ENCODE measurements at regions not wholly inside any gene's neighbourhood (a gene's known extent, or its start where the extent isn't known, plus 50 kb on each side); places are given as distances from the start of the nearest gene placed in this dataset.
A peak's percentile ranks its signal among the peaks of the same experiment; 100 is the strongest.

DNA sequence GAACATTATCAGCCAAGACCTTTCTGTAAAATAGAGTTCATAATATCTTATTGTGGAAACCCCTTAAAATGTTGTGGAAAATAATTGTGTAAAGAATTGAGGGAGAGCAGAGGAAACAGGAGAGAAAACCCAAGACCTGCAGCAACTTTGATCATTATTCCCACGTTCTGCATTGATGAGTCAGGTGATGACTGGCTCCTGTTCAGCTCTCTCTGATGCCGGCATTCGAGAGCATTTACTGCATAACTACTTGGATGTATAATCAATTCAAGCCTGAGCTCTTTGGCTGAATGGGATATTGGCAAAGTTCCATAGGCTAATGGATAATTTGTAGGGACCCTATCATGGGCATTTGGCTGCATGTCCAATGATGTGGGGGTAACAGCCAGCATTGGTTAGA is 176.3 kb upstream of the ARID2 start:
- DNase-seq = peak; percentile 52

GRCh38 chr12:45557016-45557415 is 172.5 kb upstream of the ARID2 start:
- DNase-seq = no peak

DNA sequence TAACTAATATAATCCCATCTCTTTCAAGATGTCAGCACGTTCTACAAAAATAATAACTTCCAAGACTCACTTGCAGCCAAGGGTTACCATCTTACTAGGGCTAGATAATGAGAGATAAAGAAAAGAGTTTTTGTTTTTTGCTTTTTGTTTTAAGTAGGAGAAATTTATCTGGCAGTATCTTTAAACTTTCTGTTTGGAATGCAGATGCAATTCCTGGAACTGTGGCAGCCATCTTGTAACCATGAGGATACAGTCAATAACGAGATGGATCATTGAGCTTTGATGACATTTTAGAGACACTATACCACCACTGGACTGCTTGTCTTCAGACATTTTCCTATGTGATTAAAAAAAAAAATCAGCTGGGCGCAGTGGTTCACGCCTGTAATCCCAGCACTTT is 171.2 kb upstream of the ARID2 start:
- no peak for DNase-seq

- peak; percentile 12 for DNase-seq
These were observed 170.0 kb upstream of the ARID2 start for GRCh38 chr12:45559537-45559936.

- no peak for DNase-seq
These were observed 168.8 kb upstream of the ARID2 start for GRCh38 chr12:45560689-45561088.

DNA sequence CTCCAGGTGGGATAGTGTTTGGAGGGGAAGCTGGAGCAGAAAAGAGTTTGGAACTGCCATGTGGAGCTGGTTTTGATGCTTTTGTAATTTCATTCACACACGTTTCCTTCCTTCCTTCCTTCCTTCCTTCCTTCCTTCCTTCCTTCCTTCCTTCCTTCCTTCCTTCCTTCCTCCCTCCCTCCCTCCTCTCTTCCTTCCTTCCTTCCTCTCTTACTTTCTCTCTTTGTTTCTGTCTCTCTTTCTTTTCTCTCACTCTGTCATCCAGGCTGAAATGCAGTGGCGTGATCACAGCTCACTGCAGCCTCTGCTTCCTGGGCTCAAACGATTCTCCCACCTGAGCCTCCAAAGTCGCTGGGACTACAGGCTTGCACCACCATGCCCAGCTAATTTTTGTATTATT is 168.0 kb upstream of the ARID2 start:
- DNase-seq = no peak

DNA sequence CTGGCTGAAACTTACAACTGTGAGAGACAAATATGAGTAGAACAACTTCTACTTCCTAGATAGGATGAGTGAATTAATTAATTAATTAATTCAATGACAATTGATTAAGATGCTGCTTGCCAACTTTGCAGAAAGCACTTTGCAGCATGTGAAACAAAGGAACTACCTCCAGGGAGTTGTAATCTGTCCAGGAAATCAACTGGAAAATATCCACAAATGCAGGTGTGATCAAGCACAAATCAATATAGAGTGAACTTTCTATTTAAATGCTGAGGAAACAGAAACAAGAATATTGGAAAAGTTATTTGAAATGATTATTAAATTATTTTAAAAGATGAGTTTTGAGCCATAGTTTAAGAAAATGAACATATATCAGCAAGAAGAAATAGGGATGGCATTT is 163.9 kb upstream of the ARID2 start:
- peak; percentile 9 for DNase-seq

DNA sequence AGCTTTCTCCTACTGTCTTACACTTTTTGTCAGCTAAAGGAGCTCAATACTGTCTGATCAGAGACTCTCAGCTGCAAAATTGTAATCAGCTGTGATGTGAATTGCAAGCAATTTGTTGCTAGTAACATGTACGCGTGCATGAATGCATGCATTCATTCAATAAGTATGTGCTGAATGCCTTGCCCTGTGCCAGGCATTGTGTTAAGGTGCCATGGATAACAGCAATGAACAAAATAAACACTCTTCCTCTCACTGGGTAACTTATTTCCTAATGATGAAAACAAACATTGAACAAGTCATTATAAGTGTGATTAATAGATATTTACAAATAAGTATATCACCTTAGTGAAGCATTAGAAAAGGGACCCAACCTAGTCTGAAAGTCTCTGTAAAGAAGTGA is 163.2 kb upstream of the ARID2 start:
- DNase-seq = no peak

GRCh38 chr12:45568808-45569207 is 160.7 kb upstream of the ARID2 start:
- DNase-seq = peak; percentile 10

DNA sequence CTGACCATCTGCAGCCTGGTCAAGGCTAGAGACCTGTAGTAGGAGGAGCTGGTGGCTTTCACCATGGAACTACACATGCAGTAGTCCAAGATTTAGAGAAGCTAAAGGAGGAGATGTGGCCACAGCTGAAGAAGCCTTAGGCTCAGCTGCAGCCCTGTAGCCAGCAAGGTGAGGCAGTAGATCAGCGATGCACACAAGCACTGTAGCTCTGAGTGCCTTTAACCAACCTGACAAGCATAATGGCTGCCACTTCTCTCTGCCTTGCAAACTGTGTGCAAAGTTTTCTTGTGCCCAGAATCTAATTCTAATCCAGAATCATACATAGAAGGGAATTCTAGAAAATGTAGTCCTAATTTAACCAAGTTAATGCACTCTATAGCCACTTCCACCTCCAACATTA is 159.0 kb upstream of the ARID2 start:
- no peak for DNase-seq

- no peak for DNase-seq
These were observed 157.4 kb upstream of the ARID2 start for GRCh38 chr12:45572114-45572513.

DNA sequence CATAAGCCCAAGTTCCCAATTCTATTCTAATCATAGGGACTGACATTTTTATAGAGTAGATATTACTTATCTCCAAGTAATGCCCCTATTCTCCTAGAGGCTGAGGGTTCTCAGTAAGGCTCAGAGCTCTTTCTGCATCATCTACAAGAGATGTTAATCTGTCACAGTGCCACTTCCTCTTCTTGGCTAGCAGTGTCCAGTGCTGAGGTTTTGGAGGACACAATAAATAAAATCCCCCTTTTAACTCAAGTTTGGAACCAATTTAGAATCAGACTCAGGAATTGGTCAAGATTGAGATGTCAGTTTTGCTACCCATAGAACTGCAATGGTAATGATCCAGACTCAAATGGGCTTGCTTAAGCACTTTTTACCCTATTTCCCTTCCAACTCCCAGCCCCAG is 154.1 kb upstream of the ARID2 start:
- no peak for DNase-seq

- DNase-seq = no peak
These were observed 153.6 kb upstream of the ARID2 start for GRCh38 chr12:45575823-45576475.

DNA sequence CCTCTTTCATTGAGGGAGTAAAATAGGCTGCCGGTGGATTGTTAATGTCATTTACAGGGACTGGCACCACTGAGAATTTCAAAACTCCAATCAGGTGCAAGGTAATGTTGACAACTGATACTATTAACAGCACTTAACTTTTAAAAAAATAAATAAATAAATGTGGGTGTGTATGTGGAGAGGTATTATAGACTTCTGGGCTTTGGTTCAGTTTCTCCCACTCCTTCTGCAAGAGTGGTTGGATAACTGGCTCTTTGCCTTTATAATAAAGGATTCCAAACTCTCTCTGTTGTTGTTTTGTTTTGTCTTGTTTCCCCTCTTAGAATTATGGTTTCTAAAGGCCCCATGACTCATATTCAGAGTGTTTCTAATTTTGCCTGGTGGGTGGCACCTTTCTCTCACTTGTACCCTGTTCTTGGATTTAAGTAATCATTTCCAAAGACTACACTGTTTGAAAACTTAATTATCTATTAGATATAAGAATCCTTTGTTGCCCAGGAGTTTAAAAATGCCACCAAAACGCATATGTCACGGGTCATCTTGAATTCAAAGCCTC is 151.6 kb upstream of the ARID2 start:
- DNase-seq = no peak

DNA sequence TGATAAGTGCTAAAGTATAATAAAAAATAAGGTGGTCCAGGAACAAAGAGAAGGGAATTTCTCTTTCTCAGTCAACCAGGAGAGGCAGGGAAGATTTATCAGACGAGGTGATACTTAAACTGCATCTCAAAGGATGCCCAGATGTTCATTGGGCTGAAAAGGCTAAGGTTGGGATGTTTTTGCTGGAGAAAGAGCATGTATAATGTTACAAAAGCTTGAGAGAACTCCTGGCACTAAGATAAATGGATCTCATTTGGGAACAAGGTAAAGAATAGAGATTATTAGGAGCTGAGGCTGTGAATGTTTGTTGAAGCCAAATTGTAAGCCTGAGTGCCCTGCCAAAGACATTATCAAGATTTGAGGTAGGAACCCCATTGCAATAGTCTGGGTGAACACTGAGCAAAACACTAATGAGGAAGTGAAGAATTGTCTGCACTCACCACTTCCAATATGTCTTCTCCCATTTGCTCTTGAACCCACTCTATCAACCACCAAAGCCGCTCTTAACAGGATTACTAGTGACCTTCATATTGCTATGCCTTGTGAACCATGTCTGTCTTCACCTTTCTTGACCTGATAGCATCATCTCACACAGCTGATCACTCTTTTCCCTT is 149.0 kb upstream of the ARID2 start:
- no peak for DNase-seq

DNA sequence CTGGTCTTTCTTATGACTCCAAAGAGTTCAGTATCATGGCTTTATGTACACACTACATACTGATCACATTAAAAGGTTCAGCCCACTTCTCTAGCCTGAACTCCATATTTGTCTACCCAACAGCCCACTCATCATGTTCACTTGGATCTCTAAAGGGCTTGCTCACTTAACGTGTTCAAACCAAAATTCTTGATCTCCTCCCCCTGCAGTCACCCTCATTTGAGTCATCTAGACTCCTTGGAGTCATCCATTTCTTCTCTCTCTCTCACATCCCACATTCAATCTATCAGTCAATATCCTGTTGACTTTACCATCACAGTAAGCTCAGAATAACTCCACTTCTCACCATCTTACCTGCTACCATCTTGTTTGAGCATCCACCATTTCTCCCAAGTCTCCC is 148.4 kb upstream of the ARID2 start:
- no peak for DNase-seq

GRCh38 chr12:45582536-45582935 is 147.0 kb upstream of the ARID2 start:
- DNase-seq = peak; percentile 29

DNA sequence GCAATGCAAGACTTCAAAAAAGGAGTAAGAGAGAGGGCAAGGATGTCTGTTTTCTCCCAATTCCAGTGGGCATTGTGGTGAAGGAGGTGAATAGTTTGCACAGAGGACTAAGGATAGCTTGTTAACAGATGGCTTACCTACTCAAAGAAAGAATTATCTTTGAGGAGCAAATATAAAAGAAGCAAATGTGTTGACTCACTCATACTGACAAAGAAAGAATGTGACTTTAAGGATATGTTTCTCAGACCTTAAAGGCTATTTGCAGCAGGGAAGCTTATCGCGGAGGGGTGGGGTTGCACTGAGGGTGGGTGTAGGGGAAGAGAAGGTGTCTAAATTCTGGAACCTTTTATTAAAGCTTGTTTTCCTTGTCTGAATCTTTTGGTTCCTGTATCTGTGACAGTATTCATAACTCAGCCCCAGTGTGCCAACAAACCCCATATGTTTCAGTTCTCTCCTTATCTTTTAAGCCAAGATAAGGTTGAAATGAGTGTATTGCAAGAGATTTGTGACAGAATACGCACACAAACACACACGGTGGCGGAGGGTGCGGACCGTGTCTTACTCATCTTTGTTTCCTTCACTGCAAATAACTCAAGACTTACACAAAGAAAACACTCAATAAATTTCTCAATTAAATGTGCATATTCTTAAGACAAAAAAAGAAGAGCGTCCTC is 146.4 kb upstream of the ARID2 start:
- DNase-seq = peak; percentile 23

DNA sequence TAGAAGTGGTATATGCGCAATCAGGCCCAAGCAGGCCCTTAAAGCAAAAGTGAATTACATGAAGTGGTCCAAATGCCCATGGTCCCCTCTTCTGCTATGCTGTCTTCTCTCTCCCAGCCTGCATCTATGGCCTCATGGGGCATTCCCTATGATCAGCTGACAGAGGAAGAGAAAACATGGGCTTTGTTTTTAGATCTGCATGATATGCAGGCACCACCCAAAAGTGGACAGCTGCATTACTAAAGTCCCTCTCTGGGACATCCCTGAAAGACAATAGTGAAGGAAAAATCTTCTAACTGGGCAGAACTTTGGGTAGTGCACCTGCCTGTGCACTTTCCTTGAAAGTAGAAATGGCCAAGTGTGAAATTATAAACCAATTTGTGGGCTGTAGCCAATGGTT is 145.2 kb upstream of the ARID2 start:
- DNase-seq = no peak

- DNase-seq = no peak
These were observed 143.8 kb upstream of the ARID2 start for GRCh38 chr12:45585522-45586230.

DNA sequence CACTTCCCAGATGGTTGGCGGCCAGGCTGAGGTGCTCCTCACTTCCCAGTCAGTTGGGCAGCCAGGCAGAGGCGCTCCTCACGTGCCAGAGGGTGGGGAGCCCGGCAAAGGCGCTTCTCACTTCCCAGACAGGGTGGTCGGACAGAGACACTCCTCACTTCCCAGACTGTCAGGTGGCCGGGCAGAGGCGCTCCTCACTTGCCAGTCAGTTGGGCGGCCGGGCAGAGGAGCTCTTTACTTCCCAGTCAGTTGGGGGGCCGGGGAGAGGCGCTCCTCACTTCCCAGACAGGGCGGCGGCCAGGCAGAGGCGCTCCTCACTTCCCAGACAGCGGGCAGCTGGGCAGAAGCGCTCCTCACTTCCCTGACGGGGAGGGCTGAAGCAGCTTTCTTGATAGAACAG is 143.0 kb upstream of the ARID2 start:
- no peak for DNase-seq

DNA sequence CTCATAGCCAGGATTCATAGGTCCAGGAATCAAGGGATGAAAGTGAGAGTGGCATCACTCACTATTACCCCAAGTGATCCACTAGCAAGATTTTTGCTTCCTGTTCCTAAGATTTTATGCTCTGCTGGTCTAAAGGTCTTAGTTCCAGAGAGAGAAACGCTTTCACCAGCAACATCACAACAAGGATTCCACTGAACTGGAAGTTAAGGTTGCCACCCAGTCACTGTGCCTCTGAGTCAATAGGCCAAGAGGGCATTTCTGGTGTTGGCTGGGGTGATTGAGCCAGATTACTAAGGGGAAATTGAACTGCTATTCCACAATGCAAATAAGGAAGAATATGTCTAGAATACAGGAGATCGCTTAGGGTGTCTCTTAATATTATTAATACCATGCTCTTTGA is 142.5 kb upstream of the ARID2 start:
- DNase-seq = no peak

DNA sequence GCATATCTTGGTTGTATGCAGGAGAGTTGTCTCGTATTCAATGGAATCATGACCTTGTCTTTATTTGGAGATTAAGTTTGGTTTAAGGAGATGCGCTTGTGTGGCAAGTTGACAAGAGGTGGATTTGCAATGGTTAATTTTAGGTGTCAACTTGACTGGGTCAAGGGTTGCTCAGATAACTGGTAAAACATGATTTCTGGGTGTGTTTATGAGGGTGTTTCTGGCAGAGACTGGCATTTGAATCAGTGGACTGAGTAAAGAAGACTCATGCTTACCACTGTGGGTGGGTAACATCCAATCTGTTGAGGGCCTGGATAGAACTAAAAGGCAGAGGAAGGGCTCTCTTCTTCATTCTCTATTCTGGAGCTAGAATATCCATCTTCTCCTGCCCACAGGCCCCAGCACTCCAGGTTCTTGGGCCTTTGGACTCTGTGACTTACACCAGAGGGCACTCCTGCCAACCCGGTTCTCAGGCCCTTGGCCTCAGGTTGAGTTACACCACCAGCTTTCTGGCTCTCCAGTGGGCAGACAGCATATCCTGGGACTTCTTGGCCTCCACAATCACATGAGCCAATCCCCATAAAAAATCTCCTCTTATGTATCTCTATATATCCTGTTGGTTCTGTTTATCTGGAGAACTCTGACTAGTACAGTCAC is 141.5 kb upstream of the ARID2 start:
- no peak for DNase-seq

Data from NCI-H69 (cell line).